Panc1 (cell line): ENCODE measurements at regions not wholly inside any gene's neighbourhood (a gene's known extent, or its start where the extent isn't known, plus 50 kb on each side); places are given as distances from the start of the nearest gene placed in this dataset.

Experiments used
- ATAC-seq: fragments of 200-7000 bp; cut with Tn5 transposase; 2 replicates; pipeline ENCODE4 v1.9.1; 2020; ENCODE audit warnings: mild to moderate bottlenecking, moderate library complexity
- BruUV-seq: library from RNA; stranded (reverse); fragments of 400-500 nt; replicated peaks from 2 replicates; lab custom pipeline; 2021; lab: Mats Ljungman, UMichigan
- CTCF ChIA-PET: fragments of 300-600 bp; sonication (Branson Sonifier 250); formaldehyde crosslinking; loops from one replicate; lab custom pipeline; 2022; ENCODE audit warnings: antibody characterized with exemption; lab: Charles Lee
- POLR2A ChIA-PET: fragments of 300-600 bp; sonication (Branson Sonifier 250); formaldehyde crosslinking; loops from one replicate; lab custom pipeline; 2022; ENCODE audit warnings: antibody characterized with exemption; lab: Charles Lee
- DNase-seq: peaks from one replicate; pipeline ENCODE4 v3.0.0-alpha.2; 2010; ENCODE audit warnings: low read depth, low spot score
- H3K27ac ChIP-seq: 2 replicates; pipeline ENCODE4 v1.5.1; 2011; ENCODE audit warnings: mild to moderate bottlenecking, low read length, inconsistent platforms
- H3K27me3 ChIP-seq: fragments of 200-500 bp; sonication (Bioruptor generic); 2 replicates; pipeline ENCODE4 v1.6.0; 2014; ENCODE audit warnings: low read length, inconsistent platforms; ENCODE audit not compliant: control insufficient read depth, insufficient read depth
- H3K36me3 ChIP-seq: fragments of 200-500 bp; sonication (Bioruptor generic); 2 replicates; pipeline ENCODE4 v1.5.1; 2014; ENCODE audit warnings: inconsistent platforms, mild to moderate bottlenecking, low read length, moderate library complexity; ENCODE audit not compliant: control insufficient read depth, insufficient read depth
- H3K4me1 ChIP-seq: 2 replicates; pipeline ENCODE4 v1.5.1; 2011; ENCODE audit warnings: inconsistent platforms, mild to moderate bottlenecking, low read length, moderate library complexity; ENCODE audit not compliant: control insufficient read depth, insufficient read depth
- H3K4me3 ChIP-seq, 2 experiments: 2 replicates each; pipeline ENCODE4 v1.5.1; 2011 to 2012; ENCODE audit warnings: low read depth in 2 of 2, low read length in 2 of 2, mild to moderate bottlenecking in 2 of 2, inconsistent platforms in 1 of 2, moderate library complexity in 1 of 2
- H3K9me3 ChIP-seq: fragments of 200-500 bp; sonication (Bioruptor generic); 2 replicates; pipeline ENCODE4 v1.5.1; 2014; ENCODE audit warnings: low read depth, mild to moderate bottlenecking, inconsistent platforms, low read length, moderate library complexity; ENCODE audit not compliant: control insufficient read depth, insufficient read depth
- CTCF ChIP-seq: fragments of 450-650 bp; IDR thresholded peaks from 2 replicates; pipeline ENCODE4 v1.5.1; 2017; ENCODE audit warnings: mild to moderate bottlenecking
- POLR2AphosphoS5 ChIP-seq: IDR thresholded peaks from 2 replicates; pipeline ENCODE4 v1.6.1; 2012; ENCODE audit warnings: mild to moderate bottlenecking, low read depth, low read length, moderate library complexity
- SIN3A ChIP-seq: IDR thresholded peaks from 2 replicates; pipeline ENCODE4 v1.6.1; 2012; ENCODE audit warnings: low read depth, mild to moderate bottlenecking, low read length, moderate library complexity, borderline replicate concordance; ENCODE audit not compliant: insufficient read depth
- TCF7L2 ChIP-seq: IDR thresholded peaks from 2 replicates; pipeline ENCODE4 v1.6.1; 2011; ENCODE audit warnings: mild to moderate bottlenecking, low read depth, low read length, inconsistent platforms
- in situ Hi-C: cut with HindIII; loops from 2 replicates; pipeline ENCODE4 v1.10.0; 2016; ENCODE audit warnings: low sequenced_read_pairs, low pct_unique_long_range_greater_than_20kb
- intact Hi-C: fragments of 100-400 bp; cut with micrococcal nuclease; formaldehyde crosslinking; loops from one replicate; pipeline ENCODE4 v1.10.0; 2022; ENCODE audit not compliant: unreplicated experiment
- TF ChIP-seq, protein P1 (sequence below), 2 experiments: IDR thresholded peaks; 2 replicates each; pipeline ENCODE4 v1.6.1; 2011 to 2012; ENCODE audit warnings: low read depth in 2 of 2, control low read depth in 1 of 2, low read length in 1 of 2, mild to moderate bottlenecking in 1 of 2, moderate library complexity in 1 of 2; ENCODE audit not compliant: insufficient read depth in 1 of 2

DNA sequence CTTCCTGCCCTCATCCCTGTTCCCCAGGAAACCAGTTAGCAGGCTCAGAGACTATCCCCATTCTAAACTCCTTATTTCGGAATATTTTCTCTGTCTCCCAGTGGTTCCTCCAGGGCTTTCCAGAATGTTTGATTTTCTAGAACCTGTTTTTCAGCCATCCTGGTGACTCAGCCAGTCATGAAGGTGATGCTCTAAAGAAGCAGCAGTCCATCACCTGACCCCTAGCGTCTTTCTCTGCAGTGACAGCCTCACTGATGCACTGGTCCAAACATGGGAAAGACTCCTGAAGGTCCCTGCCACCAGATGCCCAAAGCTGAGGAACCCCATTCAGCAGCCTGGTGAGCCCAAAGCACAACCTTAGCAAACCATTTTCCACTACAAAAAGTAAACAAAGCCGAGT lies 212.6 kb downstream of the PHETA1 start:
- Histone ChIP-seq H3K9me3 (no peaks in the 10 kb centered on the region), H3K27ac (no peak overlapping the region), H3K4me1 (no peaks in the 10 kb centered on the region), H3K27me3 (0 out of 2 replicates have a peak, but pooled peaks cover 3% of the 10 kb centered on the region), H3K4me3 (no peak overlapping the region), H3K36me3 (no peaks in the 10 kb centered on the region)
- BruUV-seq = no TSS peak
- ChIA-PET CTCF (no interaction called here), POLR2A (no interaction called here)
- in situ Hi-C loops (no loop called here), intact Hi-C loops (no loop called here)
- ATAC-seq (no peak), DNase-seq (no peak)
- TF ChIP-seq, protein P1, sequence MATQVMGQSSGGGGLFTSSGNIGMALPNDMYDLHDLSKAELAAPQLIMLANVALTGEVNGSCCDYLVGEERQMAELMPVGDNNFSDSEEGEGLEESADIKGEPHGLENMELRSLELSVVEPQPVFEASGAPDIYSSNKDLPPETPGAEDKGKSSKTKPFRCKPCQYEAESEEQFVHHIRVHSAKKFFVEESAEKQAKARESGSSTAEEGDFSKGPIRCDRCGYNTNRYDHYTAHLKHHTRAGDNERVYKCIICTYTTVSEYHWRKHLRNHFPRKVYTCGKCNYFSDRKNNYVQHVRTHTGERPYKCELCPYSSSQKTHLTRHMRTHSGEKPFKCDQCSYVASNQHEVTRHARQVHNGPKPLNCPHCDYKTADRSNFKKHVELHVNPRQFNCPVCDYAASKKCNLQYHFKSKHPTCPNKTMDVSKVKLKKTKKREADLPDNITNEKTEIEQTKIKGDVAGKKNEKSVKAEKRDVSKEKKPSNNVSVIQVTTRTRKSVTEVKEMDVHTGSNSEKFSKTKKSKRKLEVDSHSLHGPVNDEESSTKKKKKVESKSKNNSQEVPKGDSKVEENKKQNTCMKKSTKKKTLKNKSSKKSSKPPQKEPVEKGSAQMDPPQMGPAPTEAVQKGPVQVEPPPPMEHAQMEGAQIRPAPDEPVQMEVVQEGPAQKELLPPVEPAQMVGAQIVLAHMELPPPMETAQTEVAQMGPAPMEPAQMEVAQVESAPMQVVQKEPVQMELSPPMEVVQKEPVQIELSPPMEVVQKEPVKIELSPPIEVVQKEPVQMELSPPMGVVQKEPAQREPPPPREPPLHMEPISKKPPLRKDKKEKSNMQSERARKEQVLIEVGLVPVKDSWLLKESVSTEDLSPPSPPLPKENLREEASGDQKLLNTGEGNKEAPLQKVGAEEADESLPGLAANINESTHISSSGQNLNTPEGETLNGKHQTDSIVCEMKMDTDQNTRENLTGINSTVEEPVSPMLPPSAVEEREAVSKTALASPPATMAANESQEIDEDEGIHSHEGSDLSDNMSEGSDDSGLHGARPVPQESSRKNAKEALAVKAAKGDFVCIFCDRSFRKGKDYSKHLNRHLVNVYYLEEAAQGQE (IDR thresholded peaks at IDR 0.05; ENCODE audit: insufficient read depth in 1 of 2, low read depth in 2 of 2, low read length in 1 of 2) = no peak
- no peak for TF ChIP-seq SIN3A
- TF ChIP-seq CTCF = no peak
- TF ChIP-seq TCF7L2 = no peak
- no peak for TF ChIP-seq POLR2AphosphoS5

DNA sequence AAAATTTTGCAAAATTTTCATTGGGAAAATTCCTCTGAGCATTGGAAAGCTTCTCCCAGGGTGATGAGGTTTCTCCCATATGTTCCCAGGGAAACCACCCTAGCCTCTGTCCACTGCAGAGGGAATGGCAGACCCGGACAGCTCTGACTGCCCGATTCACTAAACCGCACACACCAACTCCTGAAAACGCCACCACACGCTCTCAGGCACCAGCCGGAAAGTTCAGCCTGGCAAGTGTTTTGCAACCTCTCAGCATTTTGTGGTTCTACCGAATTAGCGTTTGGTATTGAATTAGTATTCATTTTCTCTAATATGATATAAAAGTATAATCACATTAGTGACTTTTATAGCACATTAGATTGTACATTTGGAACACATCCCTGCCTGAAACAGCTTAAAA lies 213.4 kb downstream of the PHETA1 start:
- no peak overlapping the region for H3K4me3 ChIP-seq
- no peaks in the 10 kb centered on the region for H3K9me3 ChIP-seq
- H3K27ac ChIP-seq = no peak overlapping the region
- ChIA-PET CTCF (no interaction called here), POLR2A (no interaction called here)
- BruUV-seq = no TSS peak
- no peaks in the 10 kb centered on the region for H3K36me3 ChIP-seq
- no peak for ATAC-seq
- no peaks in the 10 kb centered on the region for H3K4me1 ChIP-seq
- DNase-seq = no peak
- 0 out of 2 replicates have a peak, but pooled peaks cover 3% of the 10 kb centered on the region for H3K27me3 ChIP-seq
- TF ChIP-seq POLR2AphosphoS5 (no peak), SIN3A (no peak), CTCF (no peak), TCF7L2 (no peak)
- TF ChIP-seq, protein P1 (IDR thresholded peaks at IDR 0.05; ENCODE audit: insufficient read depth in 1 of 2, low read depth in 2 of 2, low read length in 1 of 2) = no peak
- in situ Hi-C loops (no loop called here), intact Hi-C loops (no loop called here)
